ENCODE measurements at regions not wholly inside any gene's neighbourhood (a gene's known extent, or its start where the extent isn't known, plus 50 kb on each side); places are given as distances from the start of the nearest gene placed in this dataset.

DNA sequence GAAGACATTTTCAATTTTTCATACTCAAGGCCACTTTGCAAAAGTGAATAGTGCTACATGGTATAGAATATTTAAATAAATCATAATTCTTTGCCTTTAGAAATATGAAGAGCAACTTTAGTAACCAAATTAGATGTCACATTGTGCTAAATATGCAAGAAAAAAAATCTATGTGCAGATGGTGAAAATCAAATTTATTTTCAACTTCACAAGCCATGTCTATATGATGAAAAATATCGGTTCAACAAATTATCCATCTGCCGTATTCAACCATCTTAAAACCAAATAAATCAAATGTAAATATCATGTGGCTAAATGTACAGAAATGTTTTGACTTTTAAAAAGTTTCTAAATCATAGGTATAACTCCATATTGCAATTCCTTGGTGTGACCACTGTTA is 398.2 kb downstream of the PABPC4L start:
- Histone ChIP-seq H3K4me3 (no peak overlapping the region), H3K27ac (no peak overlapping the region)
- TF ChIP-seq, protein P1, sequence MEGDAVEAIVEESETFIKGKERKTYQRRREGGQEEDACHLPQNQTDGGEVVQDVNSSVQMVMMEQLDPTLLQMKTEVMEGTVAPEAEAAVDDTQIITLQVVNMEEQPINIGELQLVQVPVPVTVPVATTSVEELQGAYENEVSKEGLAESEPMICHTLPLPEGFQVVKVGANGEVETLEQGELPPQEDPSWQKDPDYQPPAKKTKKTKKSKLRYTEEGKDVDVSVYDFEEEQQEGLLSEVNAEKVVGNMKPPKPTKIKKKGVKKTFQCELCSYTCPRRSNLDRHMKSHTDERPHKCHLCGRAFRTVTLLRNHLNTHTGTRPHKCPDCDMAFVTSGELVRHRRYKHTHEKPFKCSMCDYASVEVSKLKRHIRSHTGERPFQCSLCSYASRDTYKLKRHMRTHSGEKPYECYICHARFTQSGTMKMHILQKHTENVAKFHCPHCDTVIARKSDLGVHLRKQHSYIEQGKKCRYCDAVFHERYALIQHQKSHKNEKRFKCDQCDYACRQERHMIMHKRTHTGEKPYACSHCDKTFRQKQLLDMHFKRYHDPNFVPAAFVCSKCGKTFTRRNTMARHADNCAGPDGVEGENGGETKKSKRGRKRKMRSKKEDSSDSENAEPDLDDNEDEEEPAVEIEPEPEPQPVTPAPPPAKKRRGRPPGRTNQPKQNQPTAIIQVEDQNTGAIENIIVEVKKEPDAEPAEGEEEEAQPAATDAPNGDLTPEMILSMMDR (IDR thresholded peaks at IDR 0.05), result no peak
- no peak for DNase-seq (ENCODE audit: low spot score)

GRCh38 chr4:133802359-133803140 is 399.0 kb downstream of the PABPC4L start:
- no peak overlapping the region for H3K27ac ChIP-seq
- no peak overlapping the region for H3K4me3 ChIP-seq
- TF ChIP-seq, protein P1 (IDR thresholded peaks at IDR 0.05), result no peak
- no peak for DNase-seq (ENCODE audit: low spot score)

DNA sequence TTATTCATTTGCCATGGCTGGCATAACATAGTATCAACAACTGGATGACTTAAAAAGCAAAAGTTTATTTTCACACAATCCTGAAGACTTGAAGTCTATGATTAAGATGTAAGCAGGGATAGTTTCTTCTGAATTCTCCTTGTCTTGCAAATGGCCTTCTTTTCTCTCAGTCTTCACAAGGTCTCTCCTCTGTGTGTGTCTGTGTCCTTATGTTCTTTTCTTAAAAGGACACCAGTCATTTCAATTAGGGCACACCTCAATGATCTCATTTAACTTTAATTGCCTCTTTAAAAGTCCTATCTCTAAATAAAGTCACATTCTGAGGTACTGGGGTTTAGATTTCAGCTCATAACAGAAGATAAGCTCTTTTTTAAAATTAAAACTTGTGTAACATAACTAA is 399.7 kb downstream of the PABPC4L start:
- Histone ChIP-seq H3K27ac (no peak overlapping the region), H3K4me3 (no peak overlapping the region)

DNA sequence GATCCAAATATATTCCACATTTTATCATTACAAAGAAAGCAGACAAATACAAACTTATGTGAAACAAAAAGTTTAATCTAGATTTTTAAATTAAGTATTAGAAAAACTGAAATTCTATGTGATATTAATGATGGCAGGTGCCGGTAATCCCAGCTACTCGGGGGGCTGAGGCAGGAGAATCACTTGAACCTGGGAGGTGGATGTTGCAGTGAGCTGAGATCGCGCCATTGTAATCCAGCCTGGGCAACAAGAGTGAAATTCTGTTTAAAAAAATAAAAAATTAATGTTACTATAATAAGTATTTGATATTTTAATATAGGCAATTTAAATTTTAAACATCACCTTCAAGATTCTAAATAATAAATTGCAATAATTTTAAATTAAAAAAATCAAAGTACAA is 400.6 kb downstream of the PABPC4L start:
- no peak for DNase-seq (ENCODE audit: low spot score)
- TF ChIP-seq, protein P1 (IDR thresholded peaks at IDR 0.05), result no peak
- H3K4me3 ChIP-seq, result no peak overlapping the region
- no peak overlapping the region for H3K27ac ChIP-seq

More for the DNA sequence above, 399.7 kb downstream of the PABPC4L start:
- TF ChIP-seq, protein P1 (IDR thresholded peaks at IDR 0.05), result no peak
- no peak for DNase-seq (ENCODE audit: low spot score)

GRCh38 chr4:133799717-133800315 is 401.8 kb downstream of the PABPC4L start:
- no peak for DNase-seq (ENCODE audit: low spot score)
- H3K27ac ChIP-seq, result no peak overlapping the region
- H3K4me3 ChIP-seq, result no peak overlapping the region
- TF ChIP-seq, protein P1 (IDR thresholded peaks at IDR 0.05), result no peak

DNA sequence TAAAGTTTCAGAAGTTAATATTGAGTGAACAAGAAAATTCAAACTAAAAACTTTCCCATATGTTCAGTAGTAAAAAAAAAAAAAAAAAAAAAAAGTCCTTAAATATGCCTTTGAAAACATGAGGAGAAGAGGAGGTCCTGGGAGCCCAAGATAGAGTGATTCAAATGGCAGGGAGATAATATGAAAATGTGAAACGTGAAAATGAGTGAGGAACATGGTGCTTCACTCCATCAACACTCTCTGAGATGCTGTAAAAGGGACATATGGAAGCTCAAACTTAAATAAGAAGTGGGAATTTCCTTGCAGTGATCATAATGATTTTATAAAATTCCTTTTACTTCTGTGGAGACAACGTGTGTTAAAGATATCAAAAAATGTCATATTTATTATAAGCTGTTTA is 423.9 kb downstream of the PABPC4L start:
- TF ChIP-seq, protein P1 (IDR thresholded peaks at IDR 0.05), result no peak
- DNase-seq (ENCODE audit: low spot score), result no peak
- Histone ChIP-seq H3K27ac (no peak overlapping the region), H3K4me3 (no peak overlapping the region)

DNA sequence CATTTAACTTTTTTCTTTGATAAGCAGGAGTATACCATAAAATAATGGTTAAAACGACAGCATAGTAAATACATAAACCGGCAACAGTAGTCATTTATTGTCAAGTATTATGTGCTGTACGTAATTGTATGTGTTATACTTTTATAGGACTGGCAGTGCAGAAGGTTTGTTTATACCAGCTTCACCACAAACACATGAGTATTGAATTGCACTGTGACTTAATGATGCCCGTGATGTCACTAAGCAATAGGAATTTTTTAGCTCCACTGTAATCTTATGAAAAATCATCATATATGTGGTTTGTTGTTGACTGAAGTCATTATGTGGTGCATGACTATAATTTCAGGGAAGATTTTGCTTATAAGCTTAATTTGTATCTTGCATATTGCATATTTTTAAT is 424.6 kb downstream of the PABPC4L start:
- Histone ChIP-seq H3K27ac (no peak overlapping the region), H3K4me3 (no peak overlapping the region)
- TF ChIP-seq, protein P1 (IDR thresholded peaks at IDR 0.05), result no peak
- DNase-seq (ENCODE audit: low spot score), result no peak

Data from coronary artery (tissue), 2 donors.